Tibial nerve (tissue), 4 donors: ENCODE measurements at regions not wholly inside any gene's neighbourhood (a gene's known extent, or its start where the extent isn't known, plus 50 kb on each side); places are given as distances from the start of the nearest gene placed in this dataset.

Experiments
- CTCF ChIP-seq, 5 experiments: fragments of 200-600 bp in 3 of 5; fragments of 450-650 bp in 2 of 5; sonication (generic) in 3 of 5; IDR thresholded peaks; one replicate each; pipeline ENCODE4 v1.5.1; 2016 to 2019; ENCODE audit warnings: antibody characterized with exemption in 5 of 5, mild to moderate bottlenecking in 3 of 5, moderate library complexity in 2 of 5
- EP300 ChIP-seq, 2 donors: sonication (generic); formaldehyde crosslinking; IDR thresholded peaks; one replicate each; pipeline ENCODE4 v1.6.1; 2017; ENCODE audit warnings: antibody characterized with exemption in 2 of 2, mild to moderate bottlenecking in 1 of 2
- POLR2A ChIP-seq, 2 donors: fragments of 450-650 bp; IDR thresholded peaks; one replicate each; pipeline ENCODE4 v1.6.1; 2017; ENCODE audit warnings: antibody characterized with exemption in 2 of 2, mild to moderate bottlenecking in 2 of 2, moderate library complexity in 2 of 2

GRCh38 chr3:70779296-70779695, 466.9 kb upstream of the MDFIC2 start:
- TF ChIP-seq EP300 (IDR thresholded peaks at IDR 0.05) (no peak), CTCF (IDR thresholded peaks at IDR 0.05) (no peak), POLR2A (IDR thresholded peaks at IDR 0.05) (no peak)
